Liver (tissue), 8 donors: ENCODE measurements at regions not wholly inside any gene's neighbourhood (a gene's known extent, or its start where the extent isn't known, plus 50 kb on each side); places are given as distances from the start of the nearest gene placed in this dataset.

Source experiments
- DNase-seq: peaks from one replicate; pipeline ENCODE4 v3.0.0-alpha.2; 2017; ENCODE audit warnings: low spot score
- H3K27ac ChIP-seq, 2 donors: one replicate each; pipeline ENCODE4 v1.7.0; 2013; ENCODE audit warnings: inconsistent platforms in 2 of 2, low read length in 2 of 2, control low read depth in 1 of 2, low read depth in 1 of 2, mild to moderate bottlenecking in 1 of 2
- H3K27me3 ChIP-seq, 4 donors: one replicate each; pipeline versions ENCODE4 v1.6.1 to v1.7.0; 2013; ENCODE audit warnings: low read length in 3 of 4, inconsistent platforms in 1 of 4, mild to moderate bottlenecking in 1 of 4, moderate library complexity in 1 of 4; ENCODE audit not compliant: control insufficient read depth in 4 of 4, insufficient read depth in 4 of 4
- H3K36me3 ChIP-seq, 4 donors: one replicate each; pipeline versions ENCODE4 v1.6.1 to v1.7.0; 2013; ENCODE audit warnings: low read length in 3 of 4, mild to moderate bottlenecking in 3 of 4, low read depth in 1 of 4, moderate library complexity in 1 of 4; ENCODE audit not compliant: control insufficient read depth in 4 of 4, insufficient read depth in 3 of 4
- H3K4me1 ChIP-seq, 4 donors: one replicate each; pipeline versions ENCODE4 v1.6.1 to v1.7.0; 2013; ENCODE audit warnings: low read length in 3 of 4, mild to moderate bottlenecking in 3 of 4, moderate library complexity in 1 of 4; ENCODE audit not compliant: control insufficient read depth in 4 of 4, insufficient read depth in 4 of 4
- H3K4me3 ChIP-seq, 3 donors: one replicate each; pipeline versions ENCODE4 v1.6.1 to v1.7.0; 2013; ENCODE audit warnings: low read length in 3 of 3, control low read depth in 1 of 3, low read depth in 1 of 3, mild to moderate bottlenecking in 1 of 3
- H3K9ac ChIP-seq, 2 donors: one replicate each; pipeline ENCODE4 v1.7.0; 2013; ENCODE audit warnings: low read length in 2 of 2, mild to moderate bottlenecking in 2 of 2, moderate library complexity in 2 of 2, control low read depth in 1 of 2, low read depth in 1 of 2
- H3K9me3 ChIP-seq, 4 donors: one replicate each; pipeline versions ENCODE4 v1.6.1 to v1.7.0; 2013; ENCODE audit warnings: low read length in 3 of 4; ENCODE audit not compliant: control insufficient read depth in 4 of 4
- ATF3 ChIP-seq: IDR thresholded peaks from 2 replicates; pipeline ENCODE4 v1.6.1; 2016; ENCODE audit warnings: antibody characterized with exemption
- CTCF ChIP-seq: fragments of 150-350 bp; IDR thresholded peaks from 2 replicates; pipeline ENCODE4 v1.5.1; 2017; ENCODE audit warnings: improper control_type of control experiment, low read depth, low read length; ENCODE audit not compliant: missing input control
- EGR1 ChIP-seq, 2 donors: IDR thresholded peaks; 2 replicates each; pipeline ENCODE4 v1.6.1; 2016 to 2018; ENCODE audit warnings: antibody characterized with exemption in 2 of 2, low read depth in 2 of 2
- FOXA1 ChIP-seq: IDR thresholded peaks from 2 replicates; pipeline ENCODE4 v1.6.1; 2016; ENCODE audit warnings: antibody characterized with exemption
- FOXA2 ChIP-seq: IDR thresholded peaks from 2 replicates; pipeline ENCODE4 v1.6.1; 2016; ENCODE audit warnings: antibody characterized with exemption
- GABPA ChIP-seq, 2 donors: IDR thresholded peaks in 1 of 2; conservative IDR thresholded peaks in 1 of 2; 2 replicates each; pipeline ENCODE4 v1.6.1; 2016; ENCODE audit warnings: antibody characterized with exemption in 2 of 2, mild to moderate bottlenecking in 1 of 2, moderate library complexity in 1 of 2
- HNF4A ChIP-seq, 2 donors: conservative IDR thresholded peaks; 2 replicates each; pipeline ENCODE4 v1.6.1; 2016; ENCODE audit warnings: antibody characterized with exemption in 2 of 2, mild to moderate bottlenecking in 2 of 2
- HNF4G ChIP-seq: IDR thresholded peaks from 2 replicates; pipeline ENCODE4 v1.6.1; 2016; ENCODE audit warnings: antibody characterized with exemption
- JUND ChIP-seq, 2 donors: IDR thresholded peaks; 2 replicates each; pipeline ENCODE4 v1.6.1; 2016; ENCODE audit warnings: antibody characterized with exemption in 2 of 2
- MAX ChIP-seq: IDR thresholded peaks from 2 replicates; pipeline ENCODE4 v1.6.1; 2016; ENCODE audit warnings: antibody characterized with exemption
- NR2F2 ChIP-seq: IDR thresholded peaks from 2 replicates; pipeline ENCODE4 v1.6.1; 2016; ENCODE audit warnings: antibody characterized with exemption
- RAD21 ChIP-seq, 2 donors: IDR thresholded peaks; 2 replicates each; pipeline ENCODE4 v1.6.1; 2016; ENCODE audit warnings: antibody characterized with exemption in 2 of 2, mild to moderate bottlenecking in 2 of 2
- REST ChIP-seq: IDR thresholded peaks from 2 replicates; pipeline ENCODE4 v1.6.1; 2016; ENCODE audit warnings: antibody characterized with exemption, mild to moderate bottlenecking
- RXRA ChIP-seq, 2 donors: IDR thresholded peaks; 2 replicates each; pipeline ENCODE4 v1.6.1; 2017 to 2018; ENCODE audit warnings: antibody characterized with exemption in 2 of 2, mild to moderate bottlenecking in 1 of 2
- SP1 ChIP-seq: IDR thresholded peaks from 2 replicates; pipeline ENCODE4 v1.6.1; 2018; ENCODE audit warnings: antibody characterized with exemption, mild to moderate bottlenecking
- TAF1 ChIP-seq: conservative IDR thresholded peaks from 2 replicates; pipeline ENCODE4 v1.6.1; 2016; ENCODE audit warnings: antibody characterized with exemption, mild to moderate bottlenecking
- YY1 ChIP-seq: IDR thresholded peaks from 2 replicates; pipeline ENCODE4 v1.6.1; 2016; ENCODE audit warnings: antibody characterized with exemption, mild to moderate bottlenecking
- WGBS: extraction: QIAGEN DNeasy Blood & Tissue Kit; methylation state at CpG from one replicate; pipeline ENCODE4 v1.1.7; 2013; 5-methylcytosine and 5-hydroxymethylcytosine counted together
- TF ChIP-seq, protein P1 (sequence below): IDR thresholded peaks from 2 replicates; pipeline ENCODE4 v1.6.1; 2016; ENCODE audit warnings: antibody characterized with exemption
- donor health status: healthy.
- donor health status: healthy.
- donor health status: healthy.
- donor health status: healthy.
- donor health status: healthy.

GRCh38 chr3:130250982-130251381 is 94.5 kb upstream of the COL6A5 start:
- Histone ChIP-seq H3K27ac (no peak overlapping the region), H3K9ac (no peak overlapping the region), H3K4me3 (no peak overlapping the region), H3K36me3 (no peaks in the 10 kb centered on the region), H3K4me1 (no peaks in the 10 kb centered on the region), H3K9me3 (no peaks in the 10 kb centered on the region), H3K27me3 (no peaks in the 10 kb centered on the region)
- no peak for TF ChIP-seq ATF3
- TF ChIP-seq MAX, result no peak
- no peak for TF ChIP-seq GABPA (IDR thresholded peaks at IDR 0.05 in 1 of 2, conservative IDR thresholded peaks at IDR 0.05 in 1 of 2)
- TF ChIP-seq, protein P1, sequence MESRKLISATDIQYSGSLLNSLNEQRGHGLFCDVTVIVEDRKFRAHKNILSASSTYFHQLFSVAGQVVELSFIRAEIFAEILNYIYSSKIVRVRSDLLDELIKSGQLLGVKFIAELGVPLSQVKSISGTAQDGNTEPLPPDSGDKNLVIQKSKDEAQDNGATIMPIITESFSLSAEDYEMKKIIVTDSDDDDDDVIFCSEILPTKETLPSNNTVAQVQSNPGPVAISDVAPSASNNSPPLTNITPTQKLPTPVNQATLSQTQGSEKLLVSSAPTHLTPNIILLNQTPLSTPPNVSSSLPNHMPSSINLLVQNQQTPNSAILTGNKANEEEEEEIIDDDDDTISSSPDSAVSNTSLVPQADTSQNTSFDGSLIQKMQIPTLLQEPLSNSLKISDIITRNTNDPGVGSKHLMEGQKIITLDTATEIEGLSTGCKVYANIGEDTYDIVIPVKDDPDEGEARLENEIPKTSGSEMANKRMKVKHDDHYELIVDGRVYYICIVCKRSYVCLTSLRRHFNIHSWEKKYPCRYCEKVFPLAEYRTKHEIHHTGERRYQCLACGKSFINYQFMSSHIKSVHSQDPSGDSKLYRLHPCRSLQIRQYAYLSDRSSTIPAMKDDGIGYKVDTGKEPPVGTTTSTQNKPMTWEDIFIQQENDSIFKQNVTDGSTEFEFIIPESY, result no peak
- TF ChIP-seq FOXA1, result no peak
- no peak for DNase-seq
- 84% methylated on average over 12 of the region's 12 CpGs for WGBS

DNA sequence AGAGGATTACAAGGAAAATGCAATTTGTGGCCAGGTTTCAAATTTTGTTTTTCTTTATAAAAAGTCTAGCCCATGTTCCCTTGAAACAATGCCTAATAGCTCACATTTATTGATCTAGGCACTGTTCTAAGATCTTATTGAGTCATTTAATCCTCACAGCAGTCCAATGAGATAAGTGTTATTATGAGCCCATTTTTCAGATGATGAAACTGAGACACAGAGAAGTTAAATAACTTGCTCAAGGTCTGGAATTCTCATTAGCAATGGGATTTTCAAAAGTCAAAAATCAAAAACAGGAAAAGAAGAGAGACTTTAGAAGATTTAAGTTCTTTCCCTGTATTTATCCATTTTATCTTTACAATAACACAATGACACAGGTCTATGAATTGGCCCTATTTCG is 90.0 kb upstream of the COL6A5 start:
- no peak for TF ChIP-seq FOXA1
- TF ChIP-seq CTCF, result no peak
- TF ChIP-seq FOXA2, result no peak
- TF ChIP-seq REST, result no peak
- TF ChIP-seq RXRA (IDR thresholded peaks at IDR 0.05), result no peak
- TF ChIP-seq GABPA (IDR thresholded peaks at IDR 0.05 in 1 of 2, conservative IDR thresholded peaks at IDR 0.05 in 1 of 2), result no peak
- TF ChIP-seq YY1, result no peak
- no peak for TF ChIP-seq MAX
- no peak for TF ChIP-seq HNF4G
- TF ChIP-seq RAD21 (IDR thresholded peaks at IDR 0.05), result no peak
- TF ChIP-seq JUND (IDR thresholded peaks at IDR 0.05), result no peak
- TF ChIP-seq TAF1, result no peak
- no peak for TF ChIP-seq ATF3
- TF ChIP-seq, protein P1, result no peak
- no peak for TF ChIP-seq NR2F2
- TF ChIP-seq EGR1 (IDR thresholded peaks at IDR 0.05; ENCODE audit: low read depth in 2 of 2), result no peak
- TF ChIP-seq SP1, result no peak
- TF ChIP-seq HNF4A (conservative IDR thresholded peaks at IDR 0.05), result no peak

More for the DNA sequence above, 90.0 kb upstream of the COL6A5 start:
- no peak overlapping the region for H3K27ac ChIP-seq
- 78% methylated on average over 1 of the region's 1 CpG for WGBS
- no peak overlapping the region for H3K4me3 ChIP-seq
- peaks cover 0 to 4% (median 0%) of the 10 kb centered on the region in 4 donors for H3K27me3 ChIP-seq
- H3K9me3 ChIP-seq, result no peaks in the 10 kb centered on the region
- peaks cover 0 to 2% (median 0%) of the 10 kb centered on the region in 4 donors for H3K4me1 ChIP-seq
- H3K36me3 ChIP-seq, result no peaks in the 10 kb centered on the region
- no peak overlapping the region for H3K9ac ChIP-seq
- DNase-seq, result no peak
